ENCODE measurements at regions not wholly inside any gene's neighbourhood (a gene's known extent, or its start where the extent isn't known, plus 50 kb on each side); places are given as distances from the start of the nearest gene placed in this dataset.

- no peak for DNase-seq (ENCODE audit: insufficient read length, low spot score)
- TF ChIP-seq CTCF (IDR thresholded peaks at IDR 0.05; ENCODE audit: insufficient read depth, missing control alignments) = no peak
- FAIRE-seq = no peak
Measured at GRCh38 chr1:62997884-62998283, 214.0 kb downstream of the ATG4C start.

- DNase-seq (ENCODE audit: insufficient read length, low spot score) (no peak), FAIRE-seq (no peak)
- TF ChIP-seq CTCF (IDR thresholded peaks at IDR 0.05; ENCODE audit: insufficient read depth, missing control alignments) = no peak
Measured at GRCh38 chr1:62998845-62999649, 215.1 kb downstream of the ATG4C start.

GRCh38 chr1:63000508-63000907 lies 216.6 kb downstream of the ATG4C start:
- FAIRE-seq (no peak), DNase-seq (ENCODE audit: insufficient read length, low spot score) (no peak)
- TF ChIP-seq CTCF (IDR thresholded peaks at IDR 0.05; ENCODE audit: insufficient read depth, missing control alignments) = no peak

- DNase-seq (ENCODE audit: insufficient read length, low spot score) (no peak), FAIRE-seq (no peak)
- TF ChIP-seq CTCF (IDR thresholded peaks at IDR 0.05; ENCODE audit: insufficient read depth, missing control alignments) = no peak
Measured at GRCh38 chr1:63004868-63005267, 220.9 kb downstream of the ATG4C start.

- DNase-seq (ENCODE audit: insufficient read length, low spot score) (no peak), FAIRE-seq (no peak)
- no peak for TF ChIP-seq CTCF (IDR thresholded peaks at IDR 0.05; ENCODE audit: insufficient read depth, missing control alignments)
Measured at GRCh38 chr1:63005812-63006211, 221.9 kb downstream of the ATG4C start.

- no peak for FAIRE-seq
- no peak for TF ChIP-seq CTCF (IDR thresholded peaks at IDR 0.05; ENCODE audit: insufficient read depth, missing control alignments)
- DNase-seq (ENCODE audit: insufficient read length, low spot score) = no peak
Measured at GRCh38 chr1:63009421-63009820, 225.5 kb downstream of the ATG4C start.

- no peak for TF ChIP-seq CTCF (IDR thresholded peaks at IDR 0.05; ENCODE audit: insufficient read depth, missing control alignments)
- no peak for FAIRE-seq
Measured at GRCh38 chr1:63010913-63011660, 227.2 kb downstream of the ATG4C start.

More at GRCh38 chr1:63010913-63011660, 227.2 kb downstream of the ATG4C start:
- no peak for DNase-seq (ENCODE audit: insufficient read length, low spot score)

All from D721Med (cell line).